Calu3 (cell line): ENCODE measurements at regions not wholly inside any gene's neighbourhood (a gene's known extent, or its start where the extent isn't known, plus 50 kb on each side); places are given as distances from the start of the nearest gene placed in this dataset.

Experiments
- BruUV-seq: library from RNA; stranded (reverse); fragments of 400-500 nt; replicated peaks from 2 replicates; lab custom pipeline; 2021; lab: Mats Ljungman, UMichigan
- CTCF ChIA-PET: fragments of 300-600 bp; sonication (Branson Sonifier 250); formaldehyde crosslinking; loops from one replicate; lab custom pipeline; 2022; ENCODE audit warnings: antibody characterized with exemption; lab: Charles Lee
- DNase-seq: peaks from one replicate; pipeline ENCODE4 v3.0.0; 2022
- H3K27ac Mint-ChIP-seq: one replicate; pipeline ENCODE4 v1.8.0; 2022; ENCODE audit warnings: mixed read lengths; ENCODE audit not compliant: unreplicated experiment
- H3K27me3 Mint-ChIP-seq: one replicate; pipeline ENCODE4 v1.8.0; 2022; ENCODE audit warnings: mixed read lengths; ENCODE audit not compliant: unreplicated experiment
- H3K36me3 Mint-ChIP-seq: one replicate; pipeline ENCODE4 v1.8.0; 2022; ENCODE audit warnings: mild to moderate bottlenecking, moderate library complexity, mixed read lengths; ENCODE audit not compliant: insufficient read depth, unreplicated experiment
- H3K4me1 Mint-ChIP-seq: one replicate; pipeline ENCODE4 v1.8.0; 2022; ENCODE audit warnings: mild to moderate bottlenecking, low read depth, mixed read lengths; ENCODE audit not compliant: unreplicated experiment
- H3K4me3 Mint-ChIP-seq: one replicate; pipeline ENCODE4 v1.8.0; 2022; ENCODE audit warnings: mild to moderate bottlenecking, low read depth, moderate library complexity, mixed read lengths; ENCODE audit not compliant: unreplicated experiment
- H3K9me3 Mint-ChIP-seq: one replicate; pipeline ENCODE4 v1.8.0; 2022; ENCODE audit warnings: low read depth, mixed read lengths; ENCODE audit not compliant: unreplicated experiment
- CTCF ChIP-seq: fragments of 200-600 bp; IDR thresholded peaks from one replicate; pipeline ENCODE4 v1.8.0; 2022; ENCODE audit warnings: antibody characterized with exemption; ENCODE audit not compliant: unreplicated experiment
- intact Hi-C: fragments of 100-400 bp; cut with micrococcal nuclease; formaldehyde crosslinking; loops from one replicate; pipeline ENCODE4 v1.10.0; 2022; ENCODE audit not compliant: unreplicated experiment

- H3K4me1 Mint-ChIP-seq, result no peaks in the 10 kb centered on the region
- no peak for DNase-seq
- intact Hi-C loops, result no loop called here
- BruUV-seq, result no TSS peak
- H3K4me3 Mint-ChIP-seq, result no peak overlapping the region
- H3K27ac Mint-ChIP-seq, result no peak overlapping the region
- CTCF ChIA-PET, result no interaction called here
- H3K9me3 Mint-ChIP-seq, result no peaks in the 10 kb centered on the region
- no peak for TF ChIP-seq CTCF
- no peaks in the 10 kb centered on the region for H3K36me3 Mint-ChIP-seq
- no peaks in the 10 kb centered on the region for H3K27me3 Mint-ChIP-seq
Measured at GRCh38 chr4:156309031-156309430, 355.4 kb upstream of the CTSO start.

- DNase-seq, result no peak
- intact Hi-C loops, result no loop called here
- H3K9me3 Mint-ChIP-seq, result no peaks in the 10 kb centered on the region
- CTCF ChIA-PET, result no interaction called here
- TF ChIP-seq CTCF, result no peak
- H3K4me3 Mint-ChIP-seq, result no peak overlapping the region
- H3K4me1 Mint-ChIP-seq, result no peaks in the 10 kb centered on the region
- no TSS peak for BruUV-seq
- H3K27ac Mint-ChIP-seq, result no peak overlapping the region
- no peaks in the 10 kb centered on the region for H3K36me3 Mint-ChIP-seq
- H3K27me3 Mint-ChIP-seq, result no peaks in the 10 kb centered on the region
Measured at GRCh38 chr4:156303708-156304107, 350.0 kb upstream of the CTSO start.

- DNase-seq, result no peak
- intact Hi-C loops, result loop anchor here (10.0 kb wide), 2 partner anchors 177 to 377 kb away; no protein-coding TSS in a partner anchor
- CTCF ChIA-PET, result no interaction called here
- H3K27ac Mint-ChIP-seq, result no peak overlapping the region
- H3K36me3 Mint-ChIP-seq, result no peaks in the 10 kb centered on the region
- BruUV-seq, result no TSS peak
- H3K27me3 Mint-ChIP-seq, result no peaks in the 10 kb centered on the region
- H3K9me3 Mint-ChIP-seq, result no peaks in the 10 kb centered on the region
- peaks cover 16% of the 10 kb centered on the region for H3K4me1 Mint-ChIP-seq
- H3K4me3 Mint-ChIP-seq, result no peak overlapping the region
- TF ChIP-seq CTCF, result no peak
Measured at GRCh38 chr4:156298230-156298629, 344.6 kb upstream of the CTSO start.

- no peak for DNase-seq
- intact Hi-C loops, result loop anchor here (10.0 kb wide), 2 partner anchors 179 to 379 kb away; no protein-coding TSS in a partner anchor
- CTCF ChIA-PET, result no interaction called here
- peaks cover 24% of the 10 kb centered on the region for H3K4me1 Mint-ChIP-seq
- no peak for TF ChIP-seq CTCF
- H3K27ac Mint-ChIP-seq, result no peak overlapping the region
- no peaks in the 10 kb centered on the region for H3K36me3 Mint-ChIP-seq
- BruUV-seq, result no TSS peak
- H3K9me3 Mint-ChIP-seq, result no peaks in the 10 kb centered on the region
- no peak overlapping the region for H3K4me3 Mint-ChIP-seq
- H3K27me3 Mint-ChIP-seq, result no peaks in the 10 kb centered on the region
Measured at GRCh38 chr4:156295676-156296195, 342.1 kb upstream of the CTSO start.
